H1 (cell line): ENCODE measurements at regions not wholly inside any gene's neighbourhood (a gene's known extent, or its start where the extent isn't known, plus 50 kb on each side); places are given as distances from the start of the nearest gene placed in this dataset.

Source experiments
- CTCF ChIA-PET: fragments of 300-600 bp; sonication (Branson Sonifier 250); formaldehyde crosslinking; loops from one replicate; lab custom pipeline; 2021; ENCODE audit not compliant: partially characterized antibody; lab: Charles Lee
- POLR2A ChIA-PET: fragments of 300-600 bp; sonication (Branson Sonifier 250); formaldehyde crosslinking; loops from one replicate; lab custom pipeline; 2021; ENCODE audit warnings: inconsistent platforms; ENCODE audit not compliant: partially characterized antibody; lab: Charles Lee
- DNase-seq, 2 experiments: peaks; one replicate each; pipeline versions ENCODE4 v3.0.0 to v3.0.0-alpha.2; 2010 to 2022; ENCODE audit warnings: low spot score in 2 of 2, low read depth in 1 of 2, mixed read lengths in 1 of 2
- FAIRE-seq: peaks from 2 replicates; lab custom pipeline; 2011; peaks lifted over from hg19 to GRCh38; lab: Jason Lieb, UNC
- H2AFZ ChIP-seq: 2 replicates; pipeline ENCODE4 v1.8.1; 2012; ENCODE audit warnings: low read length, inconsistent platforms
- H2AK5ac ChIP-seq: 2 replicates; pipeline ENCODE4 v1.6.1; 2013; ENCODE audit warnings: low read depth, low read length
- H2BK120ac ChIP-seq: replicated peaks from 2 replicates; pipeline ENCODE3; 2013; ENCODE audit warnings: low read depth, low read length, inconsistent platforms
- H2BK12ac ChIP-seq: 2 replicates; pipeline ENCODE4 v1.6.1; 2013; ENCODE audit warnings: low read depth, low read length
- H2BK15ac ChIP-seq: 2 replicates; pipeline ENCODE4 v1.6.1; 2013; ENCODE audit warnings: low read length
- H2BK20ac ChIP-seq: 2 replicates; pipeline ENCODE4 v1.6.1; 2013; ENCODE audit warnings: low read length
- H2BK5ac ChIP-seq: 2 replicates; pipeline ENCODE4 v1.6.1; 2013; ENCODE audit warnings: low read depth, low read length
- H3K14ac ChIP-seq: 2 replicates; pipeline ENCODE4 v1.6.1; 2013; ENCODE audit warnings: inconsistent platforms; ENCODE audit not compliant: insufficient read length
- H3K18ac ChIP-seq: 2 replicates; pipeline ENCODE4 v1.6.1; 2013; ENCODE audit warnings: low read length; ENCODE audit errors: extremely low read depth
- H3K23ac ChIP-seq: 2 replicates; pipeline ENCODE4 v1.6.1; 2013; ENCODE audit warnings: inconsistent platforms; ENCODE audit not compliant: insufficient read length
- H3K23me2 ChIP-seq: 2 replicates; pipeline ENCODE4 v1.6.1; 2013; ENCODE audit warnings: low read depth, low read length
- H3K27ac ChIP-seq: 2 replicates; pipeline ENCODE4 v1.6.1; 2011; ENCODE audit warnings: low read depth, low read length, inconsistent platforms
- H3K27me3 ChIP-seq, 4 experiments: replicated peaks in 1 of 4; 1 replicate in 1 of 4; 2 replicates in 3 of 4; pipeline versions ENCODE4 v1.6.1 to v1.8.1; 2011 to 2013; ENCODE audit warnings: low read length in 3 of 4, mild to moderate bottlenecking in 3 of 4, inconsistent platforms in 2 of 4, mixed read lengths in 2 of 4, moderate library complexity in 1 of 4; ENCODE audit not compliant: control insufficient read depth in 3 of 4, insufficient read depth in 3 of 4; ENCODE audit errors: extremely low read depth in 1 of 4
- H3K36me3 ChIP-seq, 4 experiments: 2 replicates each; pipeline versions ENCODE4 v1.6.1 to v1.8.1; 2011 to 2013; ENCODE audit warnings: mild to moderate bottlenecking in 4 of 4, low read length in 3 of 4, moderate library complexity in 2 of 4, control low read depth in 1 of 4, inconsistent platforms in 1 of 4; ENCODE audit not compliant: insufficient read depth in 4 of 4, control insufficient read depth in 2 of 4
- H3K4ac ChIP-seq: replicated peaks from 2 replicates; pipeline ENCODE3; 2013; ENCODE audit warnings: low read length, low read depth, mixed read lengths, inconsistent platforms; ENCODE audit not compliant: insufficient read length
- H3K4me1 ChIP-seq, 4 experiments: replicated peaks in 1 of 4; 1 replicate in 1 of 4; 2 replicates in 3 of 4; pipeline versions ENCODE4 v1.6.1 to v1.8.1; 2011 to 2013; ENCODE audit warnings: low read length in 3 of 4, inconsistent platforms in 2 of 4, mixed read lengths in 1 of 4; ENCODE audit not compliant: insufficient read depth in 4 of 4, control insufficient read depth in 3 of 4
- H3K4me2 ChIP-seq, 2 experiments: 2 replicates each; pipeline versions ENCODE4 v1.6.1 to v1.8.1; 2011 to 2013; ENCODE audit warnings: low read depth in 2 of 2, low read length in 2 of 2, control low read depth in 1 of 2, inconsistent platforms in 1 of 2, mild to moderate bottlenecking in 1 of 2; ENCODE audit not compliant: insufficient read depth in 1 of 2
- H3K4me3 ChIP-seq, 4 experiments: fragments of 200-600, 300-600 bp in 1 of 4; sonication (generic), shearing (Covaris generic), sonication (Bioruptor Twin) in 1 of 4; 2 replicates each; pipeline versions ENCODE4 v1.5.1 to v1.8.1; 2011 to 2016; ENCODE audit warnings: low read length in 4 of 4, low read depth in 3 of 4, control low read depth in 2 of 4, inconsistent platforms in 2 of 4, mild to moderate bottlenecking in 2 of 4, mixed read lengths in 1 of 4, moderate library complexity in 1 of 4; ENCODE audit not compliant: insufficient read depth in 2 of 4; ENCODE audit errors: extremely low read depth in 1 of 4
- H3K56ac ChIP-seq: replicated peaks from 2 replicates; pipeline ENCODE3; 2013; ENCODE audit warnings: low read depth, mild to moderate bottlenecking, mixed read lengths, low read length, inconsistent platforms; ENCODE audit not compliant: insufficient read length
- H3K79me1 ChIP-seq: 2 replicates; pipeline ENCODE4 v1.6.1; 2013; ENCODE audit warnings: low read depth, low read length, control low read depth
- H3K79me2 ChIP-seq, 2 experiments: 2 replicates each; pipeline versions ENCODE4 v1.6.1 to v1.8.1; 2012 to 2013; ENCODE audit warnings: low read length in 2 of 2, mild to moderate bottlenecking in 2 of 2, inconsistent platforms in 1 of 2; ENCODE audit not compliant: insufficient read depth in 2 of 2, control insufficient read depth in 1 of 2
- H3K9ac ChIP-seq, 4 experiments: replicated peaks in 1 of 4; 1 replicate in 1 of 4; 2 replicates in 3 of 4; pipeline versions ENCODE4 v1.6.1 to v1.8.1; 2011 to 2013; ENCODE audit warnings: low read depth in 3 of 4, low read length in 3 of 4, control low read depth in 2 of 4, mild to moderate bottlenecking in 2 of 4, moderate library complexity in 2 of 4, inconsistent platforms in 1 of 4; ENCODE audit errors: extremely low read depth in 1 of 4
- H3K9me3 ChIP-seq, 2 experiments: 2 replicates each; pipeline versions ENCODE4 v1.6.1 to v1.8.1; 2012 to 2013; ENCODE audit warnings: mild to moderate bottlenecking in 2 of 2, moderate library complexity in 2 of 2, control low read depth in 1 of 2, inconsistent platforms in 1 of 2, low read depth in 1 of 2, low read length in 1 of 2, mixed read lengths in 1 of 2; ENCODE audit not compliant: insufficient read depth in 2 of 2
- H4K20me1 ChIP-seq, 2 experiments: replicated peaks in 1 of 2; 2 replicates each; pipeline versions ENCODE3 to v1.8.1; 2011 to 2013; ENCODE audit warnings: inconsistent platforms in 2 of 2, low read length in 2 of 2, mild to moderate bottlenecking in 1 of 2; ENCODE audit not compliant: insufficient read depth in 2 of 2, control insufficient read depth in 1 of 2
- H4K5ac ChIP-seq: 2 replicates; pipeline ENCODE4 v1.6.1; 2013; ENCODE audit warnings: low read length, low read depth, mixed read lengths, inconsistent platforms; ENCODE audit not compliant: insufficient read length
- H4K8ac ChIP-seq: 2 replicates; pipeline ENCODE4 v1.8.0; 2013; ENCODE audit warnings: mild to moderate bottlenecking, moderate library complexity, low read length, inconsistent platforms; ENCODE audit not compliant: insufficient read depth; ENCODE audit errors: extremely low read depth
- H4K91ac ChIP-seq: replicated peaks from 2 replicates; pipeline ENCODE3; 2013; ENCODE audit warnings: low read length, mixed read lengths, inconsistent platforms; ENCODE audit not compliant: insufficient read length
- BRCA1 ChIP-seq: IDR thresholded peaks from 2 replicates; pipeline ENCODE4 v1.6.1; 2012; ENCODE audit warnings: low read depth, low read length, improper control_type of control experiment
- CHD1 ChIP-seq: IDR thresholded peaks from 2 replicates; pipeline ENCODE4 v1.6.1; 2012; ENCODE audit warnings: low read depth, low read length, improper control_type of control experiment
- E2F6 ChIP-seq: IDR thresholded peaks from 2 replicates; pipeline ENCODE4 v1.6.1; 2012; ENCODE audit warnings: inconsistent platforms
- SAP30 ChIP-seq: fragments of 300-600 bp; sonication (generic); IDR thresholded peaks from 2 replicates; pipeline ENCODE4 v1.7.1; 2012; ENCODE audit warnings: low read length, moderate library complexity, mild to moderate bottlenecking, inconsistent platforms; ENCODE audit not compliant: insufficient read depth, insufficient replicate concordance
- SIN3A ChIP-seq, 2 experiments: IDR thresholded peaks in 1 of 2; conservative IDR thresholded peaks in 1 of 2; 2 replicates each; pipeline ENCODE4 v1.6.1; 2011 to 2012; ENCODE audit warnings: low read length in 2 of 2, improper control_type of control experiment in 1 of 2, low read depth in 1 of 2, mild to moderate bottlenecking in 1 of 2
- SIX5 ChIP-seq: IDR thresholded peaks from 2 replicates; pipeline ENCODE4 v1.6.1; 2011; ENCODE audit warnings: mild to moderate bottlenecking, low read depth, low read length
- SP1 ChIP-seq: IDR thresholded peaks from 2 replicates; pipeline ENCODE4 v1.6.1; 2011; ENCODE audit warnings: low read depth, low read length
- SUZ12 ChIP-seq: fragments of 200-600 bp; sonication (generic); IDR thresholded peaks from 2 replicates; pipeline ENCODE4 v1.6.1; 2012; ENCODE audit warnings: mild to moderate bottlenecking, inconsistent platforms, low read length, moderate library complexity, mixed read lengths
- YY1 ChIP-seq: IDR thresholded peaks from 2 replicates; pipeline ENCODE4 v1.6.1; 2011; ENCODE audit warnings: low read depth, mild to moderate bottlenecking, low read length
- WGBS, 2 experiments: shearing (Covaris generic) in 1 of 2; methylation state at CpG; one replicate each; pipeline versions ENCODE4 v1.1.6 to v1.1.7; 2013 to 2015; ENCODE audit warnings: low lambda C conversion rate in 2 of 2, mixed read lengths in 2 of 2, inconsistent platforms in 1 of 2, low coverage in 1 of 2, missing lambda C conversion rate in 1 of 2; ENCODE audit not compliant: insufficient replicate concordance in 2 of 2, insufficient coverage in 1 of 2, insufficient read length in 1 of 2; ENCODE audit errors: extremely low coverage in 1 of 2, missing lambda C conversion rate in 1 of 2; 5-methylcytosine and 5-hydroxymethylcytosine counted together

GRCh38 chr10:63763744-63764143 is 242.5 kb downstream of the REEP3 start:
- Histone ChIP-seq H2BK120ac (no peak overlapping the region), H3K27ac (no peak overlapping the region), H3K4me3 (no peak overlapping the region), H3K9me3 (no peaks in the 10 kb centered on the region; a peak in 1 of 4 replicates), H3K27me3 (peaks cover 0 to 1% (median 0%) of the 10 kb centered on the region in 4 experiments; a peak in 1 of 7 replicates), H2BK20ac (no peak overlapping the region), H3K23me2 (no peaks in the 10 kb centered on the region), H3K23ac (no peak overlapping the region), H3K56ac (no peak overlapping the region), H4K8ac (no peak overlapping the region), H3K4me2 (no peak overlapping the region)
- DNase-seq (no peak), FAIRE-seq (no peak)
- CTCF ChIA-PET: no interaction called here
- 82% methylated on average over 2 of the region's 2 CpGs; no CpG with 5 or more reads in 1 of the 2 experiments for WGBS, 2 experiments
- POLR2A ChIA-PET: no interaction called here
- TF ChIP-seq SIN3A (conservative IDR thresholded peaks at IDR 0.05 in 1 of 2, IDR thresholded peaks at IDR 0.05 in 1 of 2; ENCODE audit: low read depth in 1 of 2, low read length in 2 of 2) (no peak), SUZ12 (no peak), YY1 (no peak), SAP30 (no peak), SIX5 (no peak), BRCA1 (no peak), E2F6 (no peak), SP1 (no peak), CHD1 (no peak)
- TF ChIP-seq, all 59 proteins: peak for 0
- no peak overlapping the region for H3K9ac ChIP-seq
- H3K4ac ChIP-seq: no peak overlapping the region
- no peak overlapping the region for H2AFZ ChIP-seq
- no peak overlapping the region for H4K91ac ChIP-seq
- H3K14ac ChIP-seq: no peak overlapping the region
- no peak overlapping the region for H3K18ac ChIP-seq
- no peaks in the 10 kb centered on the region for H4K20me1 ChIP-seq
- no peak overlapping the region for H2BK5ac ChIP-seq
- no peaks in the 10 kb centered on the region for H3K36me3 ChIP-seq
- no peaks in the 10 kb centered on the region for H3K79me1 ChIP-seq
- no peaks in the 10 kb centered on the region for H3K79me2 ChIP-seq
- H2BK12ac ChIP-seq: no peak overlapping the region
- H2AK5ac ChIP-seq: no peak overlapping the region
- no peak overlapping the region for H2BK15ac ChIP-seq
- H4K5ac ChIP-seq: no peak overlapping the region
- H3K4me1 ChIP-seq: peaks cover 0 to 8% (median 0%) of the 10 kb centered on the region in 4 experiments; a peak in 2 of 7 replicates
